Activated naive CD4-positive, alpha-beta T cell treated with anti-CD3 and anti-CD28 coated beads for 36 hours (primary cell): ENCODE measurements at regions not wholly inside any gene's neighbourhood (a gene's known extent, or its start where the extent isn't known, plus 50 kb on each side); places are given as distances from the start of the nearest gene placed in this dataset.
"Not testable (repeated sequence)": the region's sequence is repeated elsewhere in the genome, so short reads cannot be mapped to it uniquely, and the experiment has no call there.

ENCODE experiments used
- CTCF ChIA-PET: fragments of 350-600 bp; sonication (Branson Sonifier 250); formaldehyde crosslinking; loops from one replicate; lab custom pipeline; 2021; ENCODE audit warnings: antibody characterized with exemption; lab: Charles Lee
- DNase-seq: peaks from one replicate; pipeline ENCODE4 v3.0.0-alpha.2; 2020
- H3K27ac Mint-ChIP-seq: one replicate; pipeline ENCODE4 v1.8.0; 2021; ENCODE audit warnings: mild to moderate bottlenecking, mixed read lengths
- H3K27me3 Mint-ChIP-seq: one replicate; pipeline ENCODE4 v1.8.0; 2021; ENCODE audit warnings: low read depth, mixed read lengths
- H3K36me3 Mint-ChIP-seq: one replicate; pipeline ENCODE4 v1.8.0; 2021; ENCODE audit warnings: low read depth, mixed read lengths
- H3K4me1 Mint-ChIP-seq: one replicate; pipeline ENCODE4 v1.8.0; 2021; ENCODE audit warnings: low read depth, mixed read lengths
- H3K4me3 Mint-ChIP-seq: one replicate; pipeline ENCODE4 v1.8.0; 2021; ENCODE audit warnings: mild to moderate bottlenecking, moderate library complexity, mixed read lengths
- H3K9me3 Mint-ChIP-seq: one replicate; pipeline ENCODE4 v1.8.0; 2021; ENCODE audit warnings: mixed read lengths
- intact Hi-C: fragments of 100-400 bp; cut with micrococcal nuclease; formaldehyde crosslinking; loops from one replicate; pipeline ENCODE4 v1.15.1; 2023

DNA sequence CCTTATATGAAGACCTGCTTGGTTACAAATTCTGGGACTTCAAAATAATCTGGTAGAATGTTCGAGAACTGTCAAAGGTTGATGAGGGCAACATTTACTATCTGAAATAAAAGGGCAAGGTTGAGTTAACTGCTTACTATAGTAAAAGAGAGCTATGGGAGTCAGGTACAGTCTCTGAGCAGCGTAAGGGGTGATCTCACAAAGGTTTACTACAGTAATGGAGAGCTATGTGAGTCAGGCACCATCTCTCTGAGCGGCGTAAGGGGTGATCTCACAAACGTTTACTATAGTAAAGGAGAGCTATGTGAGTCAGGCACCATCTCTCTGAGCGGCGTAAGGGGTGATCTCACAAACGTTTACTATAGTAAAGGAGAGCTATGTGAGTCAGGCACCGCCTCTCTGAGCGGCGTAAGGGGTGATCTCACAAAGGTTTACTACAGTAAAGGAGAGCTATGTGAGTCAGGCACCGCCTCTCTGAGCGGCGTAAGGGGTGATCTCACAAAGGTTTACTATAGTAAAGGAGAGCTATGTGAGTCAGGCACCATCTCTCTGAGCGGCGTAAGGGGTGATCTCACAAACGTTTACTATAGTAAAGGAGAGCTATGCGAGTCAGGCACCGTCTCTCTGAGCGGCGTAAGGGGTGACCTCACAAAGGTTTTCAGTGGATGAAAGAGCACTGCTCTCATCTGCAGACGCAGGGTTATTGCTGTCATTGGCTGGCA, 439.6 kb upstream of the B3GAT1 start:
- DNase-seq, H3K36me3 Mint-ChIP-seq, H3K9me3 Mint-ChIP-seq, H3K27me3 Mint-ChIP-seq, H3K4me1 Mint-ChIP-seq, H3K4me3 Mint-ChIP-seq, intact Hi-C loops, H3K27ac Mint-ChIP-seq: not testable (repeated sequence)
- CTCF ChIA-PET = interaction anchor here (0.7 to 1.5 kb wide), 2 partner anchors 12 to 16 kb away, joined by 3 to 6 read pairs; no protein-coding TSS in a partner anchor

DNA sequence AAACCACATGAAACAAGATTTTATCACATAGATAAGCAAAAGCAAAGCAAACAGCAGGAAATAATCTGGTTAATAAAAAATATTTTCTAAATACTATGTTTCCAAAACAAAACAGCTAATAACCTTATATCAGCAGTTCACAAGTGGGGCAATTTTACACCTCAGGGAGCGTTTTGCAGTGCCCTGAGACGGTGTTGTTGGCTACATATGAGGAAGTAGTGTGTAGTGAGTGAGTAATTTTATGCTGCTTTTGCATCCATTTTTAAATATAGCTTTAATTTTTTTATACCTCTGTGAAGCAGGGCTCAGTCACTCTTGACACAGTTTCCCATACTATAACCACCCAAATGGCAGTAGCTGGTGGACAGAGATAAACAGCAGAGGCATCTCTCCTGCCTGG, 438.5 kb upstream of the B3GAT1 start:
- H3K9me3 Mint-ChIP-seq = no peaks in the 10 kb centered on the region
- H3K36me3 Mint-ChIP-seq = no peaks in the 10 kb centered on the region
- H3K4me3 Mint-ChIP-seq = no peak overlapping the region
- DNase-seq = no peak
- CTCF ChIA-PET = interaction anchor here (1.5 kb wide), 1 partner anchor 18 kb away, joined by 6 read pairs; no protein-coding TSS in a partner anchor
- intact Hi-C loops = no loop called here
- no peak overlapping the region for H3K27ac Mint-ChIP-seq
- no peaks in the 10 kb centered on the region for H3K4me1 Mint-ChIP-seq
- H3K27me3 Mint-ChIP-seq = peaks cover 2% of the 10 kb centered on the region

DNA sequence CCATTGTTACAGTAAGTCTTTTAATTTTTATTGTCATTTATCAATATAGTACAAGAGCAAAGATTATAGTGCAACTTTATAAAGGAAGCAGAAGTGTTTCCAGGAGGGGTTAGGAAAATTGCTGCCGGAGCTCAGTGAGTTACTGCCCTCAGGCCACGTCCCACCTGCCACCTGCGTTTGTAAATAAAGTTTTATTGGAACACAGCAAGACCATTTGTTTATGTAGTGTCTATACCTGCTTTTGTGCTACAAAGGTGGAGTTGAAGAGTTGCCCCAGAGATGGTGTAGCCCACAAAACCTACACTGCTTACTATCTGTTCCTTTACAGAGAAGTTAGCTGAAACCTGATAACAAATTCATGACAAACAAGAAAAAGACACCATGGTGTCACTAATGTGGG, 437.8 kb upstream of the B3GAT1 start:
- intact Hi-C loops = no loop called here
- Mint-ChIP-seq H3K4me3 (no peak overlapping the region), H3K27me3 (peaks cover 2% of the 10 kb centered on the region), H3K27ac (no peak overlapping the region), H3K36me3 (no peaks in the 10 kb centered on the region), H3K4me1 (no peaks in the 10 kb centered on the region), H3K9me3 (no peaks in the 10 kb centered on the region)
- no peak for DNase-seq
- CTCF ChIA-PET = interaction anchor here (1.5 kb wide), 1 partner anchor 18 kb away, joined by 6 read pairs; no protein-coding TSS in a partner anchor

DNA sequence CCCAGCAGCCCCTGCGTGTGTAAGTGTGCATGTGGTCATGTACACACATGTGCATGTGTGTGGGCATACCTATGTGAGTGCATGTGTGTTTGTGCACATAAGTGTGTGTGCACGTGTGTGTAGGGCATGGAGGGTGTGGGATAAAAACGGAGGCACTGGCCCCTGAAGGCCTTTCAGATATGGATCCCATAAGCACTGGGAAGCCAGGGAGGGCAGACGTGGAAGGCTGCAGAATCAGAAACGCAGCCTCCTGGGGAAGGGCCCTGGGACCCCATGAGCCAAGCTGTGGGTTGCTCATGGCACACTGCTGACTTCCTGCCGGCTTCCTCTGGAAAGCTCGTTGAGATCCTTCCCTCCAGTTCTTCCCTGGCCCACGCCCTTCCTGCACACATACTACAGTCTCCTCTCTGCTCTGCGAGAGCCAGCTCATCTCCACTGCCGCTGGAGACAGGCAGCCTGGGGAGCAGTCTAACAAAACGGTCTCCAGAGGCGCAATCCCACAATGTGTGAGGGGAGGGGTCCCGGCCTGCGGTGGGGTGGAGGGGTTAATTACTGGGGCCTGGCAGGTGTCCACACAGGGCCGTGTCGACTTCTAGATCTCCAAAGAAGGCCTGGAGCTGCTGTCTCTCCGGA, 435.2 kb upstream of the B3GAT1 start:
- intact Hi-C loops = no loop called here
- CTCF ChIA-PET = no interaction called here
- Mint-ChIP-seq H3K36me3 (no peaks in the 10 kb centered on the region), H3K27me3 (peaks cover 5% of the 10 kb centered on the region), H3K4me3 (no peak overlapping the region), H3K9me3 (no peaks in the 10 kb centered on the region), H3K27ac (no peak overlapping the region), H3K4me1 (no peaks in the 10 kb centered on the region)
- DNase-seq = no peak

DNA sequence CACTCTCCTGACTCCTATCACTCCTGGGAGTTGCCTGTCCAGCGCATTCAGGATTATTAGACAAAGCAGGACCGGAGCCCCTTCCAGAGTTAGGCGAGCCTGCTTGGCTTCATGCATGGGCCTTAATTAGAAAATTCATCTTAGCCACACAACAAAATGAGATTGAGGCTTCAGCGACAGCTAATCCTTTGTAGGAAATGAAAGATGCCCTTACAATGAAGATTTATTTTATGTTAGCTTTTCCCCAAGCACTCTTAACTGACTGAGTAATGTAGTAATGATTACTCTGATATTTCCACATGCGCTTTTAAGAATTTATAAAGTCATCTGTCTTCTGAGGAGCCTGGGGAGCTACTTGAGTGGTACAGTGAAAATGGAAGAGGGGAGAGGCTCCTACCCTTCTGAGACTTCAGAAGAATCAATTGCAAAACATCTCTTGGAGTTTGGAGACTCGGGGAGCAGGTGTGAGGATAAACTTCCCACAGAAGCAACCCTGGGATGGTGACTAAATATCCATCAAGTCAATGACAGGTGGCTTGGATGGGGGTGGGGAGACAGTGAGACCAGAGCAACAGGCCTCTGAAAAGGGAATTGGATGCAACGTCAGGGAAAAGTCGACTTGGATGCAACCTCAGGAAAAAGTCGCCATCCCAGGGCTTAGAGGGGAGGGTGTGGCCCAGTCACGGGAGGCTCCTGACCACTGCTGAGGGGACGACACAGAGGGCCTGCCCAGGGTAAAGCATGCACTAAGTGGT, 434.5 kb upstream of the B3GAT1 start:
- no peak for DNase-seq
- no peaks in the 10 kb centered on the region for H3K9me3 Mint-ChIP-seq
- H3K4me3 Mint-ChIP-seq = no peak overlapping the region
- H3K36me3 Mint-ChIP-seq = no peaks in the 10 kb centered on the region
- intact Hi-C loops = no loop called here
- H3K27ac Mint-ChIP-seq = no peak overlapping the region
- no peaks in the 10 kb centered on the region for H3K4me1 Mint-ChIP-seq
- CTCF ChIA-PET = no interaction called here
- H3K27me3 Mint-ChIP-seq = peaks cover 8% of the 10 kb centered on the region

DNA sequence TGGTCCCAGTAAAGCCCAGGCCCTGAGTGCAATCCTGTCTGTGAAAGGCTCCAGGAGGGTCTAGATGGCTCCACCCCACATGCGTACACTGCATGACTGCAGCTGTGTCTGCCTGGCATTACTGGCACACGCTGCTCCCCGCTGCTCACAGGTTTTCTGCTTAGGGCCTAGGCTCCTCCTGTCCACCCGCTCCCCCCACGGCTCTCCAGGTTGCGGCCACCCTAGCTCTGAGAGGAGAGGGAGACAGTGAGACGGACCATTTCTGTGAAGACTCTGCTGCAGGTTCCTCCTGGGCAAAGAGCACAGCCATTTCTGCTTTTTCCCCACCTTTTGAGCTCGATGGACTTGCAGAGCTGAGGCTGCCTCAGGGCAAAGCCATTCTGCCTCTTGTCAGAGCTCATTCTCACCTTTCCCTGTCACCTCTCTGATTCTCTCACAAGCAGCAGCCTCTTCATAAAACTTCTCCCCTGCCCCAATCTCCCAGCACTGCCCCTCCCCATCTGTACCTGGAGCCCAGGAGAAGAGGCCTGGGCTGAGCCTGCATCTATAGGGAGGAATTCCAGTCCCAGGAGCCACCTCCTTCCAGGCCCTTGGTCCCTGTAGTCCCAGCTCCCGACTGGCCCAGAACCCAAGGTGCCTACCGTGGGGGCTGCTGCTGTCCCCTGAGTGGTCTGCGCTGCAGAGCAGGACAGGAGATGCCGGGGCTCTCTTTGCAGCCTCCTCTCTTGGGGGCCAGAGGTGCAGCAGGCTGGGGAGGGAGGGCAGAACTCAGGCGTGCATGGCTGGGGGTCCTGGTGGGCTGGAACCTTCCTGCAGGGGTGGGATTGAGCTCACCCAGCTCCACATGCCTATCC, 433.7 kb upstream of the B3GAT1 start:
- CTCF ChIA-PET = no interaction called here
- no peaks in the 10 kb centered on the region for H3K36me3 Mint-ChIP-seq
- H3K4me3 Mint-ChIP-seq = no peak overlapping the region
- no peak overlapping the region for H3K27ac Mint-ChIP-seq
- intact Hi-C loops = no loop called here
- no peaks in the 10 kb centered on the region for H3K4me1 Mint-ChIP-seq
- no peaks in the 10 kb centered on the region for H3K9me3 Mint-ChIP-seq
- DNase-seq = no peak
- H3K27me3 Mint-ChIP-seq = peaks cover 10% of the 10 kb centered on the region

DNA sequence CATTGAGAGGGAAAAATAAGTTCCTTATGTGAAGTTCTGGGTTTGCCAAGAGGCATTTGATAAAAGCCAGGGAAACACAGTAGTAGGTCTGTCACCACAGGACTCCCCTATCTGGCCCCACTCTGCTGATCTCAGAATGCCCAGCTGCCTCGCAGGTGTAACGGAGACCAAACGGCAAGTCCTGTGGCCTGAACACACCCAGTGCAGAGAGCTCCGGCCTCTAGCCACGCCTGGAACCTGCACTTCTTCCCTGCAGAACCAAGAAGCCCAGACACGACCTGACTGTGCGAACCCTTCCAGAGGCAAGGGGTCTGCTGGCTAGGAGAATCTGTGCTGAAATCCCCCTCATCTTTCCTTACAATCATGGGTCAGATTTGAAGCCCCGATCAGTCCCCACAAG, 432.8 kb upstream of the B3GAT1 start:
- no peak overlapping the region for H3K4me3 Mint-ChIP-seq
- H3K36me3 Mint-ChIP-seq = no peaks in the 10 kb centered on the region
- H3K27me3 Mint-ChIP-seq = peaks cover 10% of the 10 kb centered on the region
- no peaks in the 10 kb centered on the region for H3K4me1 Mint-ChIP-seq
- no peak overlapping the region for H3K27ac Mint-ChIP-seq
- no peaks in the 10 kb centered on the region for H3K9me3 Mint-ChIP-seq
- intact Hi-C loops = no loop called here
- CTCF ChIA-PET = no interaction called here
- no peak for DNase-seq

DNA sequence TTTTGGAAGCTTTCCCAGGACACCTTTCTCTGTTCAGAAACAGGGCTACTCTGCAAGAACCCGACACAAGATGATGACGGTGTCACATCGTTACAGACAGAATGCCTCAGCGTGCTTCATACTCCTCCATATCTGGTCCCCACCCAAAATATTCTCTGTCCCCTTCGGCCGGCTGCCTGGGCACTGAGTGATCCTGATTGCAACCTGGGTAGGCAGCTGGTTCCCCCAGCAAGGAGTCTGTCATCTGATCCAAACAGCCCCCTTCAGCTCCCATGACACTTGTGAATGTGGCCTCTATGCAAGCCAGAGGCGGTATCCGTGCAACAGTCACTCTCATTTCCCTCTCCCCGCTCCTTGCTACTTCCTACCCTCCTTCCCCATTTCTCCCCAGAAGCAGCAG, 431.7 kb upstream of the B3GAT1 start:
- no peaks in the 10 kb centered on the region for H3K36me3 Mint-ChIP-seq
- no peak overlapping the region for H3K4me3 Mint-ChIP-seq
- no peak overlapping the region for H3K27ac Mint-ChIP-seq
- no peak for DNase-seq
- no peaks in the 10 kb centered on the region for H3K9me3 Mint-ChIP-seq
- no peaks in the 10 kb centered on the region for H3K4me1 Mint-ChIP-seq
- peaks cover 10% of the 10 kb centered on the region for H3K27me3 Mint-ChIP-seq
- intact Hi-C loops = no loop called here
- CTCF ChIA-PET = no interaction called here

DNA sequence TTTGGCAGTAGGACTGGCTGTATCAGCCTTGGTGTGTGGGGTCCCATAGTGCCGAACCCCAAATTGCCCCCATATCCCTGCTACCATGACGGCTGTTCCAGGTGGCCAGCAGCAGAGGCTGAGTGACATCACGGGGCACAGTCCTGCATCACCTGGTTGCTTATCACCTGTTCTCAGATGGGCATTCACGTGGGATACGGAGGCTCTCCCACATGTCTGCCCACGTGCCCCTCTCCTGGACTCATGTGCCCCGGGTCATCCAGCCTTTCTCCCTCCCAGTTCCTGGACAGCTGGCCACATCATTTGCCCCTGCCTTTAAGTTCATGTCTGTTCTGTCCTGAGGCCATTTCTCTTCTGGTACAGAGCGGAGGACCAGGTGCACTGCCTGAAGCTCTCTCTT, 431.0 kb upstream of the B3GAT1 start:
- DNase-seq = no peak
- Mint-ChIP-seq H3K36me3 (no peaks in the 10 kb centered on the region), H3K27me3 (peaks cover 10% of the 10 kb centered on the region), H3K9me3 (no peaks in the 10 kb centered on the region), H3K4me1 (no peaks in the 10 kb centered on the region), H3K27ac (no peak overlapping the region), H3K4me3 (no peak overlapping the region)
- intact Hi-C loops = no loop called here
- CTCF ChIA-PET = no interaction called here

DNA sequence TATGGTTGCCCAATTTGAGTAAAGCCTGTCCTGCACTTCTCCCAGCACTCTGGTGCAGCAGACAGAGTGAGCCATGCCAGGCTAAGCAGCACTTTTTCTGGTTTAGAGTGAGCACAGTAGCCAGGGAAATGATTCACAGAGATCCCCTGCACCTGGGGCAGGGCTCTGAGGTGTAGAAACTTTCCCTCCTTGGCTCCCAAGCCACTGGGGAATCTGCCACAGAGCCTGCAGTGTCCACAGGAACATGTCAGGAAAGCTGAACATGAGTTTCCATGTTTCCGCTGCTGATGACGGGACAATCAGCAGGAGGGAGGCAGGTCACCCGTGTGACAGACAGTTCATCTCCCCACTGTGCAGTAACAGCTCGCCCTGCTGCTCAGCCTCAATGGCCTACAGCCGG, 429.9 kb upstream of the B3GAT1 start:
- Mint-ChIP-seq H3K4me1 (no peaks in the 10 kb centered on the region), H3K27ac (no peak overlapping the region), H3K4me3 (no peak overlapping the region), H3K36me3 (no peaks in the 10 kb centered on the region), H3K9me3 (no peaks in the 10 kb centered on the region), H3K27me3 (peaks cover 10% of the 10 kb centered on the region)
- CTCF ChIA-PET = interaction anchor here (1.0 kb wide), 1 partner anchor 26 kb away, joined by 3 read pairs; no protein-coding TSS in a partner anchor
- no peak for DNase-seq
- intact Hi-C loops = no loop called here

DNA sequence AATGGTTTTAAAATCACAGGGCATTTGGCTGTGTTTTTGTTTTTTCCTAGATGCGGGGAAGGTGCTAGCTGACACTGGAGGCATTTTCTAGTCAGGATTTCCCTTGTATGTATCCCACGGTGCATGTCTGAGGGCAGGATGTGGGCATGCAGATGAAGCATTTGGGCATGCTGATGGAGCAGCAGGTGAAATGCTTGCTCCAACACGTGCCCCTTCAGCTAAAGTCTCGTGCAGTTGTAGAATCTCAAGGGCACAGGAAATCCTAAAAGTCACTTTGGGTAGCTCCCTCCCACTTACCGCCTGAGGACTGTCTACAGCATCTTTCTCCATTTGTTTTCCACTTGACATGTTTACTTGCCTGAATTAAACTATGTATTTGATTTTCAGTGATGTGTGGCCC, 429.4 kb upstream of the B3GAT1 start:
- H3K4me3 Mint-ChIP-seq = no peak overlapping the region
- H3K27me3 Mint-ChIP-seq = peaks cover 10% of the 10 kb centered on the region
- intact Hi-C loops = no loop called here
- H3K27ac Mint-ChIP-seq = no peak overlapping the region
- CTCF ChIA-PET = interaction anchor here (1.0 kb wide), 1 partner anchor 26 kb away, joined by 3 read pairs; no protein-coding TSS in a partner anchor
- H3K9me3 Mint-ChIP-seq = no peaks in the 10 kb centered on the region
- H3K4me1 Mint-ChIP-seq = no peaks in the 10 kb centered on the region
- H3K36me3 Mint-ChIP-seq = no peaks in the 10 kb centered on the region
- no peak for DNase-seq

DNA sequence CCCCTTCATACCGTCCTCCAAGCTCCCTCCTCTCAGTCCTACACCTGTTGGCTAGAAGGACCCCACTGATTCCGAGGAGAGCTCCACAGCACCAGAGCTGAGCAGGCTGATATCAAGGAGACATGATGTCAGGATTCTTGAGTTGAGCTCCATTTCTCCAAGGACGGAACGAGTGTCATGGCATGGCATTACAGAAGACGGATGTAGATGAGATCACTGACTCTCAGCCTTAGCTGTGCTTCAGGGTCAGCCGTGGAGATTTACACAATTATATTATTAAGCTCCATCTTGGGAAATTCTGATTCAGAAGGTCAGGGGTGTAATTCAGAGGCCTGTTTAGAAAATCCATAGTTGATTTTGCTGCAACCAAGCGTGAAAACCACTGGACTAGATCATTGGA, 428.9 kb upstream of the B3GAT1 start:
- H3K27ac Mint-ChIP-seq = no peak overlapping the region
- H3K4me3 Mint-ChIP-seq = no peak overlapping the region
- no peak for DNase-seq
- CTCF ChIA-PET = interaction anchor here (1.0 kb wide), 1 partner anchor 27 kb away, joined by 3 read pairs; no protein-coding TSS in a partner anchor
- no peaks in the 10 kb centered on the region for H3K9me3 Mint-ChIP-seq
- H3K4me1 Mint-ChIP-seq = no peaks in the 10 kb centered on the region
- H3K27me3 Mint-ChIP-seq = peaks cover 10% of the 10 kb centered on the region
- H3K36me3 Mint-ChIP-seq = no peaks in the 10 kb centered on the region
- intact Hi-C loops = no loop called here
